Hepatocyte (in vitro differentiated cells): ENCODE measurements at regions not wholly inside any gene's neighbourhood (a gene's known extent, or its start where the extent isn't known, plus 50 kb on each side); places are given as distances from the start of the nearest gene placed in this dataset.

Source experiments
- DNase-seq: peaks from one replicate; pipeline ENCODE4 v3.0.0-alpha.2; 2016; ENCODE audit warnings: low spot score
- H2AFZ ChIP-seq: fragments of 200-600 bp; sonication (generic); 2 replicates; pipeline ENCODE4 v1.6.0; 2016; ENCODE audit warnings: antibody characterized with exemption, mild to moderate bottlenecking
- H3K27ac ChIP-seq: fragments of 200-600 bp; sonication (generic); 2 replicates; pipeline ENCODE4 v1.5.1; 2016; ENCODE audit warnings: mild to moderate bottlenecking
- H3K27me3 ChIP-seq: fragments of 200-600 bp; sonication (generic); 2 replicates; pipeline ENCODE4 v1.6.1; 2016
- H3K36me3 ChIP-seq: fragments of 200-600 bp; sonication (generic); replicated peaks from 2 replicates; pipeline ENCODE4 v1.5.1; 2016; ENCODE audit warnings: low read depth; ENCODE audit not compliant: insufficient read depth
- H3K4me1 ChIP-seq: fragments of 200-600 bp; sonication (generic); 2 replicates; pipeline ENCODE4 v1.5.1; 2016; ENCODE audit warnings: mild to moderate bottlenecking, moderate library complexity; ENCODE audit not compliant: insufficient read depth
- H3K4me2 ChIP-seq: fragments of 200-600 bp; sonication (generic); 2 replicates; pipeline ENCODE4 v1.6.0; 2016
- H3K4me3 ChIP-seq: fragments of 200-600 bp; sonication (generic); 2 replicates; pipeline ENCODE4 v1.5.1; 2016; ENCODE audit warnings: mild to moderate bottlenecking
- H3K79me2 ChIP-seq: fragments of 200-600 bp; sonication (generic); 2 replicates; pipeline ENCODE4 v1.6.0; 2017; ENCODE audit warnings: mild to moderate bottlenecking
- H3K9me2 ChIP-seq: fragments of 200-600 bp; sonication (generic); replicated peaks from 2 replicates; pipeline ENCODE4 v1.6.0; 2017; ENCODE audit warnings: mild to moderate bottlenecking; ENCODE audit not compliant: insufficient read depth
- H3K9me3 ChIP-seq: fragments of 200-600 bp; sonication (generic); 2 replicates; pipeline ENCODE4 v1.5.1; 2016; ENCODE audit warnings: low read depth, mild to moderate bottlenecking
- H4K20me1 ChIP-seq: fragments of 200-600 bp; sonication (generic); 2 replicates; pipeline ENCODE4 v1.6.0; 2016; ENCODE audit warnings: mild to moderate bottlenecking; ENCODE audit not compliant: insufficient read depth, poor library complexity, severe bottlenecking
- EZH2 ChIP-seq: fragments of 200-600 bp; sonication (generic); IDR thresholded peaks from 2 replicates; pipeline ENCODE4 v1.6.1; 2016; ENCODE audit warnings: antibody characterized with exemption, mild to moderate bottlenecking, borderline replicate concordance
- EZH2phosphoT487 ChIP-seq: fragments of 200-600 bp; sonication (generic); IDR thresholded peaks from one replicate; pipeline ENCODE4 v1.6.1; 2018; ENCODE audit warnings: antibody characterized with exemption, mild to moderate bottlenecking, low read depth, moderate library complexity; ENCODE audit not compliant: unreplicated experiment, severe bottlenecking
- WGBS: methylation state at CpG from one replicate; pipeline ENCODE4 v1.1.6; 2016; ENCODE audit warnings: low lambda C conversion rate; ENCODE audit errors: missing lambda C conversion rate; 5-methylcytosine and 5-hydroxymethylcytosine counted together
- TF ChIP-seq, protein P1 (sequence below): fragments of 200-600 bp; sonication (generic); IDR thresholded peaks from 2 replicates; pipeline ENCODE4 v1.5.1; 2016; ENCODE audit warnings: antibody characterized with exemption, mild to moderate bottlenecking; ENCODE audit not compliant: poor library complexity

DNA sequence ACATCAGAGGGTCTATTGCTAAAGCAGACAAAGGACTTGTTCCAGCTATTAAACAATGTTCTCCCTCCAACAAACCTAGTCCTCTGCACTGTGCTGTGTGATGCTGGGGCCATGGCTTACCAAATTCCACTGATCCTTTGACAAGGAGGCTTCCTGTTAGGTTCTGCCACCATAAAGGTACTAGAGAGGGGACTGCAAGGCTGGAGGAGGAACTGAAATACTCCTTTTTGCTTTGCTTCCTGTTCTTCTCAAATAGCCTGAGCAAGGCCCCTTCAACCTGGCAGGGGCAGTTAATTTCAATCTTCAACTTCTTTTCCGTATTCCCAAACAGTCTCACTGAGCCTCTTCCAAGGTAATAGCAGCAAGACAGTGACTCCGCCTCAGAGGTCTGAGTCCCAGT, 286.4 kb upstream of the IRAK1BP1 start:
- Histone ChIP-seq H3K27ac (no peak overlapping the region), H3K9me3 (no peaks in the 10 kb centered on the region), H3K27me3 (no peaks in the 10 kb centered on the region), H4K20me1 (no peaks in the 10 kb centered on the region), H3K9me2 (no peaks in the 10 kb centered on the region), H2AFZ (no peak overlapping the region), H3K4me3 (no peak overlapping the region), H3K79me2 (no peaks in the 10 kb centered on the region), H3K4me2 (no peak overlapping the region), H3K36me3 (no peaks in the 10 kb centered on the region), H3K4me1 (no peaks in the 10 kb centered on the region)
- TF ChIP-seq, protein P1, sequence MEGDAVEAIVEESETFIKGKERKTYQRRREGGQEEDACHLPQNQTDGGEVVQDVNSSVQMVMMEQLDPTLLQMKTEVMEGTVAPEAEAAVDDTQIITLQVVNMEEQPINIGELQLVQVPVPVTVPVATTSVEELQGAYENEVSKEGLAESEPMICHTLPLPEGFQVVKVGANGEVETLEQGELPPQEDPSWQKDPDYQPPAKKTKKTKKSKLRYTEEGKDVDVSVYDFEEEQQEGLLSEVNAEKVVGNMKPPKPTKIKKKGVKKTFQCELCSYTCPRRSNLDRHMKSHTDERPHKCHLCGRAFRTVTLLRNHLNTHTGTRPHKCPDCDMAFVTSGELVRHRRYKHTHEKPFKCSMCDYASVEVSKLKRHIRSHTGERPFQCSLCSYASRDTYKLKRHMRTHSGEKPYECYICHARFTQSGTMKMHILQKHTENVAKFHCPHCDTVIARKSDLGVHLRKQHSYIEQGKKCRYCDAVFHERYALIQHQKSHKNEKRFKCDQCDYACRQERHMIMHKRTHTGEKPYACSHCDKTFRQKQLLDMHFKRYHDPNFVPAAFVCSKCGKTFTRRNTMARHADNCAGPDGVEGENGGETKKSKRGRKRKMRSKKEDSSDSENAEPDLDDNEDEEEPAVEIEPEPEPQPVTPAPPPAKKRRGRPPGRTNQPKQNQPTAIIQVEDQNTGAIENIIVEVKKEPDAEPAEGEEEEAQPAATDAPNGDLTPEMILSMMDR: no peak
- TF ChIP-seq EZH2 (no peak), EZH2phosphoT487 (no peak)
- no peak for DNase-seq
- 74% methylated on average over 2 of the region's 2 CpGs for WGBS

DNA sequence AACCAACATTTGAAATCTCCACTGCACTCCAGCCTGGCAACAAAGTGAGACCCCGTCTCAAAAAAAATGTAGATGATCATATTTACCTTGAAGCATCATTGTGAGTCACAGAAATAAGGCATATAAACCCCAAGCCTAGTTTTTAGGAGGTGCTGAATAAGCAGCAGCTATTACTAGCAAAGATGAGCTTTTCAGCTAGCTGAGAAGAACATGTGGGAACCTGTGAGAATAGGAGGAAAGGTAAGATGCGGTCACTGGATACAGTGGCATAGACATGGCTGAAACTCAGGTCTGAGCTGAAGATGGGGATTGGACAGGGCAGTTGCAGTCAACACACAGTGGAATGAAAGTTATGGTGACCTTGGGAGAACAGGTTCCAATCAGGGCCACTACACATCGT, 284.3 kb upstream of the IRAK1BP1 start:
- Histone ChIP-seq H3K36me3 (no peaks in the 10 kb centered on the region), H3K4me2 (no peak overlapping the region), H3K79me2 (no peaks in the 10 kb centered on the region), H3K27me3 (no peaks in the 10 kb centered on the region), H2AFZ (no peak overlapping the region), H3K9me3 (no peaks in the 10 kb centered on the region), H4K20me1 (no peaks in the 10 kb centered on the region), H3K4me3 (no peak overlapping the region), H3K9me2 (no peaks in the 10 kb centered on the region), H3K4me1 (no peaks in the 10 kb centered on the region), H3K27ac (no peak overlapping the region)
- TF ChIP-seq, protein P1: no peak
- TF ChIP-seq EZH2phosphoT487 (no peak), EZH2 (no peak)
- no peak for DNase-seq
- 94% methylated on average over 3 of the region's 3 CpGs for WGBS

DNA sequence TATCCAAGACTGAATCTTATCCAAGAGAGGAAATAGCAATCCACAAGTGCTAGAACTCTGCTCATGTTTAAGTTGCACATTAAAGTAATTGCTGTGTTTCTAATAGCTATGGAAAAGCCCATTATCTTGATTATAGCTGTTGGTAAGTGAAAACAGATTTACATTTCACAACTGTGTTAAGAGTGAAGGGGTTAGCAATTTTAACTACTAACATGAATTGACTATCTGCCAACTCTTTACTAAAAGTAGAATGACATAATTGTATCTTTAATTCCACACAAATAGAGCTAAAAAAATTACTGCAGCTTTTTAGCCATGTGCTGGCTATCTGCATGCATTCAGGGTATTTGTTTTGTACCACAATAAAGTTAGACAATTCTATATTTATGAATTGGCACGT, 277.9 kb upstream of the IRAK1BP1 start:
- Histone ChIP-seq H3K9me3 (no peaks in the 10 kb centered on the region), H4K20me1 (no peaks in the 10 kb centered on the region), H3K4me3 (no peak overlapping the region), H3K27ac (no peak overlapping the region), H3K27me3 (no peaks in the 10 kb centered on the region), H3K36me3 (no peaks in the 10 kb centered on the region), H3K79me2 (no peaks in the 10 kb centered on the region), H3K9me2 (no peaks in the 10 kb centered on the region), H3K4me1 (no peaks in the 10 kb centered on the region), H3K4me2 (no peak overlapping the region), H2AFZ (no peak overlapping the region)
- no peak for TF ChIP-seq EZH2phosphoT487
- TF ChIP-seq EZH2: no peak
- TF ChIP-seq, protein P1: no peak
- DNase-seq: no peak
- WGBS: 74% methylated on average over 1 of the region's 1 CpG

DNA sequence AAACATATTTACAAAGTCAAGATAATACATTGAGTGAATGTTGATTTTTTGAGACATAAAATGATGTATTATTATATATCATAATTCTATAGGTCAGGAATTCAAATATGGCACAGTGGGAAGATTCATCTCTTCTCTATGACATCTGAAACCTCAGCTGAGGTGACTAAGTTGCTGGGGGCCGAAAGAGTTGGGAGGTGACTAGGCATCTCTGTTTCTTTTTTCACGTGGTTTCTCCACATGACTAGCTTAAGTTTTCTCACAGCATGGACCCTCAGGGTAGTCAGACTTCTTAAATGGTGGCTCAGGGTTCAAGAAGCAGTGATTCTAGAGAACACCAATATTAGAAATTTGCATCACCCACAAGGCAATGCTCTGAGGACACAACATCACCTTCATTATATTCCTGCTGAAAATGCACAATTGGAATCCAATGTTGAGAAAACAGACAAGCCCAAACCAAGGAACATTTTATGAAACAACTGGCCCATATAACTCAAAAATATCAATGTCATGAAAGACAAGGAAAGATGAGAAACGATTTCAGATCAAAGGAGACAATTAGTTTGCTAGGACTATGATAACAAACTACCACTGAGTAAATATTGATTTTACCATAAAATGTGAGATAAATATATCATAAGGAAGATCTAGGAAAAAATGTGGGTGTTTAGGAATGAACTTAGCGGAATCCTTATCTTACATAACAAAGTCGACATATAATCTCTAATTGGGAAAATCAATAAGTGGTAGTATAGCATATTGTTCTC, 273.3 kb upstream of the IRAK1BP1 start:
- no peak for DNase-seq
- H2AFZ ChIP-seq: no peak overlapping the region

More for the DNA sequence above, 273.3 kb upstream of the IRAK1BP1 start:
- no peak overlapping the region for H3K4me2 ChIP-seq
- no peaks in the 10 kb centered on the region for H3K27me3 ChIP-seq
- H3K79me2 ChIP-seq: no peaks in the 10 kb centered on the region
- H3K4me1 ChIP-seq: no peaks in the 10 kb centered on the region
- TF ChIP-seq, protein P1: no peak
- no peak for TF ChIP-seq EZH2phosphoT487
- no peak for TF ChIP-seq EZH2
- H3K9me2 ChIP-seq: no peaks in the 10 kb centered on the region
- H3K9me3 ChIP-seq: no peaks in the 10 kb centered on the region
- no peaks in the 10 kb centered on the region for H4K20me1 ChIP-seq
- H3K27ac ChIP-seq: no peak overlapping the region
- no peak overlapping the region for H3K4me3 ChIP-seq
- no peaks in the 10 kb centered on the region for H3K36me3 ChIP-seq
- 68% methylated on average over 5 of the region's 5 CpGs for WGBS
